Activated naive CD8-positive, alpha-beta T cell treated with anti-CD3 and anti-CD28 coated beads, Interleukin-2, amount 50 U/mL, for 24 hours (primary cell): ENCODE measurements at regions not wholly inside any gene's neighbourhood (a gene's known extent, or its start where the extent isn't known, plus 50 kb on each side); places are given as distances from the start of the nearest gene placed in this dataset.

Source experiments
- ATAC-seq: fragments of 150-1000 bp; cut with Tn5 transposase; one replicate; pipeline ENCODE4 v1.10.0; 2021
- DNase-seq: peaks from one replicate; pipeline ENCODE4 v3.0.0; 2021
- H3K27ac Mint-ChIP-seq: one replicate; pipeline ENCODE4 v1.8.0; 2021; ENCODE audit warnings: mild to moderate bottlenecking, mixed read lengths
- H3K27me3 Mint-ChIP-seq: one replicate; pipeline ENCODE4 v1.8.0; 2021; ENCODE audit warnings: mixed read lengths
- H3K36me3 Mint-ChIP-seq: one replicate; pipeline ENCODE4 v1.8.0; 2021; ENCODE audit warnings: low read depth, mixed read lengths
- H3K4me1 Mint-ChIP-seq: one replicate; pipeline ENCODE4 v1.8.0; 2021; ENCODE audit warnings: mixed read lengths
- H3K4me3 Mint-ChIP-seq: one replicate; pipeline ENCODE4 v1.8.0; 2021; ENCODE audit warnings: mild to moderate bottlenecking, moderate library complexity, mixed read lengths
- H3K9me3 Mint-ChIP-seq: one replicate; pipeline ENCODE4 v1.8.0; 2021; ENCODE audit warnings: mixed read lengths

- Mint-ChIP-seq H3K27me3 (no peaks in the 10 kb centered on the region), H3K9me3 (peaks cover 6% of the 10 kb centered on the region), H3K36me3 (peaks cover 2% of the 10 kb centered on the region), H3K4me3 (no peak overlapping the region), H3K4me1 (peaks cover 5% of the 10 kb centered on the region), H3K27ac (no peak overlapping the region)
- ATAC-seq: no peak
- DNase-seq: no peak
Observed at GRCh38 chr6:170181338-170181690, 109.6 kb downstream of the DLL1 start.

- Mint-ChIP-seq H3K9me3 (peaks cover 6% of the 10 kb centered on the region), H3K27ac (no peak overlapping the region), H3K4me1 (peaks cover 5% of the 10 kb centered on the region), H3K27me3 (no peaks in the 10 kb centered on the region), H3K4me3 (no peak overlapping the region), H3K36me3 (peaks cover 2% of the 10 kb centered on the region)
- ATAC-seq (no peak), DNase-seq (no peak)
Observed at GRCh38 chr6:170180671-170181337, 110.1 kb downstream of the DLL1 start.

DNA sequence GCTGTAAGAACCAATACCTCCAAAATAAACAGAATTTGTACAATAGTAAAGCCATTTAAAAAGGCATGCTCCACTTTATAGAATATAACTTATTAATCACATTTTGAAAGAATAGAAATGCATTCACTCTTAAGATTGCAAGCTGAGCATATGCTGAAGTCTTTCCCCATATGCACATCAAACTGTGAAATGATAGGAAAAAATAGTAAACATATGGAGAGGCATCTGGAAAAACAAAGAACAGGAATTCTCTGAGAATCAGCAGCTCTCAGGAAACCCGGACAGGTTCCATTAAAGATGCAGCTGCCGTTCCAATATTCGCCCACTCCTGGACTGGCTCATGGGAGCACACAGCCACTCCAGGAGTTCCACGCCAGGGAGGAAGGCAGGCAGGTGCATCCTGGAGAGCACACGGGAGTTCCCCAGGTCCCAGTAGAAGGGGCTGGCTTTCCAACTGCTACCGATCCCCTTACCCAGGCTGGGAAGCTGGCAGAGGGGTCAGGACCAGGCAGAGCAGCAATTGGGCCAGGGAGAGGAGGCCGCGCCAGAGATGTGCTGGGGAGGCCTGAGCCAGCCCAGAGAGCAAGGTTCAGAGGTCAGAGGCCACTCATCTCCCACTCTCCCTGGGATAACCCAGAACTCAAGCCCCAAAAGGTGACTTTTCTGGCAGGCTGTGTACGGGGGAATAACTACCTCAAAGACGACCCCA is 111.1 kb downstream of the DLL1 start:
- no peak overlapping the region for H3K4me3 Mint-ChIP-seq
- DNase-seq (no peak), ATAC-seq (no peak)
- peaks cover 2% of the 10 kb centered on the region for H3K36me3 Mint-ChIP-seq
- no peaks in the 10 kb centered on the region for H3K27me3 Mint-ChIP-seq
- H3K9me3 Mint-ChIP-seq: peaks cover 6% of the 10 kb centered on the region
- peaks cover 5% of the 10 kb centered on the region for H3K4me1 Mint-ChIP-seq
- no peak overlapping the region for H3K27ac Mint-ChIP-seq

GRCh38 chr6:170178561-170179477 is 112.1 kb downstream of the DLL1 start:
- Mint-ChIP-seq H3K9me3 (peaks cover 6% of the 10 kb centered on the region), H3K27ac (no peak overlapping the region), H3K36me3 (peaks cover 2% of the 10 kb centered on the region), H3K4me1 (peaks cover 2% of the 10 kb centered on the region), H3K4me3 (no peak overlapping the region), H3K27me3 (no peaks in the 10 kb centered on the region)
- ATAC-seq (no peak), DNase-seq (no peak)

DNA sequence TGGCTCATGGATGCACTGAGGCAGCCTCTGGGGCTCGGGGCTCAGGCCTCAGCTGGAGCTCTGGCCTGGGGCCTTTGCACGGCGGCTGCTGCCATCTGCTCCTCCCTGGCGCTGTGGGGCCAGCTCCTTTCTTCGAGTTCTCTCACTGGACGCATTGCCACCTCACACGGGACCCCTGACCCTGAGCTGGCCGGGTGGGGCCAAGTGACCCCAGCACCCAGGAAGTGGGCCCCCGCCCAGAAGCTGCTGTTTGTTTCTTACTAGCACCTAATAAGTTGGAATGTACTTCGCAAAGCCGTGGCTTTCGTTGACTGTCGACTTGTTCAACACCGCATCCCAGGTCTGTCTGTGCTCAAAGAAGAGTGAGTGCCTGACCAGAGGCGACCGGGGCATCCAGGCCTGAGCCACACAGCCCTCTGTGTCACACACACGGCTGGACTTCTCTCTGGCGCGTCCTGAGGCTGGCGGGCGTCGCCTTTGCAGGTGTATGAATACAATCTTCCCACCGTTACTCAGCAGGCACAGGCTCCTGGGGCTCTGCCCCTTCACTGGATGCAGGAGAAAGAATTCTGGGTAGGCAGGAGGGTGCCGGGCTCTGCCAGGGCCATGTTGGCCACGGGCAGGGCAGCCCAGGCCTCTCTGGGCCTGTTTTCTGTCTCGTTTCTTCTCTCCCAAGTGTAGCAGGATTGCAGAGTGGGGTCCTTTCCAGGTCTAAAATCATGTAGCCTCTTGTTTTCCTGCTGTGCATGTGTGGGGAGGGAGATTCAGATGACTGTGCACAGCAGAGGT is 112.9 kb downstream of the DLL1 start:
- no peak for ATAC-seq
- Mint-ChIP-seq H3K27me3 (no peaks in the 10 kb centered on the region), H3K27ac (peak overlapping the region; percentile 64), H3K9me3 (no peaks in the 10 kb centered on the region), H3K36me3 (peaks cover 2% of the 10 kb centered on the region), H3K4me1 (peaks cover 2% of the 10 kb centered on the region), H3K4me3 (no peak overlapping the region)
- no peak for DNase-seq

DNA sequence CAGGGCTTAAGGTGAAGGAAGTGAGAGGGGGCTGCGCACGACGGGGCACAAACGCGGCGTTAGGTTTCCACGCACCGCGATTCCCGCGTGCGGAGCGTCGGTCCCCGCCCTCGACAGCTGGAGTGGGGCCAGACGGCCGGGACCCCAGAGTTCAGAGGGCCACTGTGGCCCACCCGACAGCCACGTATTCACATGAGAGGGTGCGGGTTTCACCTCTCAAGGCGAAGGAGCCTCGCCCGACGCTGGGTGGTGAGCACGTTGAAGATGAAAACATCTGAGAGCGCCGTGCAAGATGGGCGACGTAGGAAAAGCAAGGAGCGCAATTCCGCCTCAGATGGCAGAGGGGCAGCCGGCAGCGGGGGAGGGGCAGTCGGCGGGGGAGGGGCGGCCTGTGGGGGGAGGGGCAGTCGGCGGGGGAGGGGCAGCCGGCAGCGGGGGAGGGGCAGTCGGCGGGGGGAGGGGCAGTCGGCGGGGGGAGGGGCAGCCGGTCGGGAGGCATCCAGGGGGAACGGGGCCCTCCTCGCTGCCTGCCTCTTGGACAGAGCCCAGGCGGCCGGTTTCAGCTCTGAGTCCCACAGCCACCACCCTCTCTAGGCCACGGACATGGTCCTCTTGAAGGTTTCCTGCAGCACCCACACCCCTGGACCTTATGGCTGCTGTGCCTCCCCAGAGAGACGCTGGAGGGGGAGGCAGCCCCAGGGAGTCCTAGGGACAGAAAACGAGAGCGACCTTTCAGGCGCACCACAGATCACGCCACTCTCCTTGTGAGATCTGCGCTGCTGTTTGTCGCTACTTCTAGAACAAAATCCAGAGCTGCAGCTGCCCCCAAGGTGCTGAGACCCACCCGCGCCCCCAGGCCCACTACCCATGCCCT is 113.7 kb downstream of the DLL1 start:
- no peaks in the 10 kb centered on the region for H3K9me3 Mint-ChIP-seq
- H3K4me3 Mint-ChIP-seq: peak overlapping the region; percentile 64
- no peaks in the 10 kb centered on the region for H3K27me3 Mint-ChIP-seq
- peaks cover 2% of the 10 kb centered on the region for H3K4me1 Mint-ChIP-seq
- ATAC-seq: peak; percentile 17
- peak overlapping the region; percentile 94 for H3K27ac Mint-ChIP-seq
- H3K36me3 Mint-ChIP-seq: peaks cover 2% of the 10 kb centered on the region
- no peak for DNase-seq

- Mint-ChIP-seq H3K27me3 (no peaks in the 10 kb centered on the region), H3K4me3 (no peak overlapping the region), H3K4me1 (peaks cover 2% of the 10 kb centered on the region), H3K9me3 (no peaks in the 10 kb centered on the region), H3K36me3 (peaks cover 2% of the 10 kb centered on the region), H3K27ac (peak overlapping the region; percentile 94)
- DNase-seq (no peak), ATAC-seq (no peak)
Observed at GRCh38 chr6:170176136-170176897, 114.6 kb downstream of the DLL1 start.

DNA sequence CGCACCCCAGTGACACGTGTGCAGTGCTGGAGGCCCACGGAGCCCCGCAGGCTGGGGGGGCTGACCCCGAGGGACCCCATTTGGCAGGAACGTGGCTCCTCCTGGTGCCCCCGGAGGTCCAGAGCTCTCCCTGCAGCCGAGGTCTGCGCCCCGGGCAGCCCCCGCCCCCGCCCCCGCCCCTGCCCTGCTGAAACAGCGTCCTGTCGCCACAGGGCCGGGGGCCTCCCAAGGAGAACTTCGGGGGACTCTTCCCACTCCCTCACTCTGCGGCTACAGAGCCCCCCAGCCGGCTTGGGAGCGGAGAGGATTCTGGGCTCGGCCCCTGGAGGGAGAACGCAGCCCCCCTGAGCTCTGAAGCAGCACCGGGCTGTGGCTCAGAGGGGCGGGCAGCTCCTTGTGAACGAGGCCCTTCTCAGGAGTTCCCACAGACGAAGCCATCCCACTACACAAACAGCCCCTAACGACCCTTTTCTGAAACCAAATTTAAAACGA is 115.2 kb downstream of the DLL1 start:
- H3K9me3 Mint-ChIP-seq: no peaks in the 10 kb centered on the region

DNA sequence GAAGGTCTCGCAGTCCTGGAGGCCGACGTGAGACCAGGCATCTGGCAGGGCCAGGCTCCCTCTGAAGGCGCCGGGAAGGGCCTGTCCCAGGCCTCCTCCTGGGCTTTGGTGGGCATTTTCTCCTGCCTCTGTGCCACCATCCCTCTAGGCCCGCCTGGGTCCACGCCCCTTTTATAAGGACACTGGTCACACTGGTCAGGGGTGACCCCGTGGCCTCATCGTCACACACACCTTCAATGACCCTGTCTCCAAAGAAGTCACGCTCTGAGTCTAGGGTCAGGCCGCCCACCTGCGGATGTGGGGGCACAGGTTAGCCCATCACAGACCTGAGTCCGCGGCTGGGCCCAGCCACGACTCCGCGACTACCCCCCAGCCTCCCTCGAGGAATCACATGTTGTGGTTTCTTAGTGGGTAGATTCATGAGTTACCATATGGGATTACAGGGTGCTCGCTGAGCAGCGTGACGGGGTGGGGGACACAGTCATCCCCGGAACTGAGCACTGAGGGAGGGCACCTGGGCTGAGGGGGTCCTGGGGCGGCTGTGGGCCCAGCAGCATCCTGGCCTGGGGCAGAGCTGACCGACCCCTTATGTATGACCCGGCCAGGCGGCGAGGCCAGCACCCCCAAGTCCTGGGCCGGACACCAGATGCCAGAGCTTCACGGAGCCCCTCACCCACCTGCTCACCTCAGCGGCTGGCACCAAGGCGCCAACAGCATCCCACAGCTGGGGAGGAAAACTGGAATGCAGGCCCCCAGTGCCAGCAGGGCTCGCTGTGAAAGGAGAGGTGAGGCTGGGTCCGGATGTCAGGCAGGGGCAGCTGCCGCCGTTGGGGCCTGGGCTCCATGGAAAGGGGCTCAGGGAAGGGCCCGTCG is 115.9 kb downstream of the DLL1 start:
- no peak overlapping the region for H3K27ac Mint-ChIP-seq
- no peak overlapping the region for H3K4me3 Mint-ChIP-seq
- H3K4me1 Mint-ChIP-seq: peaks cover 2% of the 10 kb centered on the region
- H3K27me3 Mint-ChIP-seq: no peaks in the 10 kb centered on the region
- no peaks in the 10 kb centered on the region for H3K9me3 Mint-ChIP-seq
- ATAC-seq (no peak), DNase-seq (no peak)
- H3K36me3 Mint-ChIP-seq: peaks cover 2% of the 10 kb centered on the region

More for the DNA sequence above, 115.2 kb downstream of the DLL1 start:
- Mint-ChIP-seq H3K4me1 (peaks cover 2% of the 10 kb centered on the region), H3K36me3 (peaks cover 2% of the 10 kb centered on the region), H3K4me3 (no peak overlapping the region), H3K27me3 (no peaks in the 10 kb centered on the region), H3K27ac (no peak overlapping the region)
- ATAC-seq (no peak), DNase-seq (no peak)

- no peaks in the 10 kb centered on the region for H3K27me3 Mint-ChIP-seq
- no peak overlapping the region for H3K27ac Mint-ChIP-seq
- no peak overlapping the region for H3K4me3 Mint-ChIP-seq
- H3K36me3 Mint-ChIP-seq: peaks cover 2% of the 10 kb centered on the region
- no peak for ATAC-seq
- peaks cover 2% of the 10 kb centered on the region for H3K4me1 Mint-ChIP-seq
- DNase-seq: no peak
- no peaks in the 10 kb centered on the region for H3K9me3 Mint-ChIP-seq
Observed at GRCh38 chr6:170174124-170174770, 116.6 kb downstream of the DLL1 start.

DNA sequence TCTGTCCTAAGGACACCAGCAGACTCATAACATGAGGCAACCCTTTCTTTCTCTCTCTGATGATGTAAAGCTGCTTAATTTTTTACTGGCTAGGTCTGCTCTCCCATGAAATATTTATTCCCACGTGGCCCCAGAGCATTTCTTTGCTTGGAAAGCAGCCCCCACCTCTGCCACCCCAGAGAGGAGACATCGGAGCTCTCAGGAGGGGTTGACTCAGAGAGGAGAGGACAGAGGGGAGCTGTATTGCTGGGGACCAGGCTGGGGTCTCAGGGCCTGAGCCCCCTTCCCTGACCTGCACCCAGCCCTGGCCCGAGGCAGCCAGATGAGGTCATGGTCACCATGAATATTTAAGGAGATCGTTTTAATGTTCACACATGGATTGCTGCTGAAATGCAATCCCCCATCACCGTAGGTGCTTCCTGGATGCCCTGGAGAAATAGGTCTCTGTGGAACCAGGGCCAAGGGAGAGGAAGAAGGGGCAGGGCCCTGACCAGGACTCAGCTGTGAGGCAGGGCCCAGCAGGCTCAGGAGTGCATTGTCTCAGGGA is 117.5 kb downstream of the DLL1 start:
- ATAC-seq: no peak
- H3K9me3 Mint-ChIP-seq: no peaks in the 10 kb centered on the region
- peaks cover 2% of the 10 kb centered on the region for H3K4me1 Mint-ChIP-seq
- no peak for DNase-seq
- no peak overlapping the region for H3K27ac Mint-ChIP-seq
- H3K4me3 Mint-ChIP-seq: no peak overlapping the region
- peaks cover 2% of the 10 kb centered on the region for H3K36me3 Mint-ChIP-seq
- no peaks in the 10 kb centered on the region for H3K27me3 Mint-ChIP-seq
